ENCODE measurements at regions not wholly inside any gene's neighbourhood (a gene's known extent, or its start where the extent isn't known, plus 50 kb on each side); places are given as distances from the start of the nearest gene placed in this dataset.

GRCh38 chr6:145275787-145276186, 459.5 kb downstream of the EPM2A start (continued):
- TF ChIP-seq, protein P1, sequence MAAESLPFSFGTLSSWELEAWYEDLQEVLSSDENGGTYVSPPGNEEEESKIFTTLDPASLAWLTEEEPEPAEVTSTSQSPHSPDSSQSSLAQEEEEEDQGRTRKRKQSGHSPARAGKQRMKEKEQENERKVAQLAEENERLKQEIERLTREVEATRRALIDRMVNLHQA (CRISPR knock-in tag; IDR thresholded peaks at IDR 0.05), result no peak
- no peak for TF ChIP-seq ZBTB25 (CRISPR knock-in tag; IDR thresholded peaks at IDR 0.05)
- TF ChIP-seq FOXP1 (IDR thresholded peaks at IDR 0.05), result no peak
- TF ChIP-seq FOXP1 (CRISPR knock-in tag; IDR thresholded peaks at IDR 0.05), result no peak
- TF ChIP-seq ZNF143 (CRISPR knock-in tag; IDR thresholded peaks at IDR 0.05), result no peak
- TF ChIP-seq, protein P2, sequence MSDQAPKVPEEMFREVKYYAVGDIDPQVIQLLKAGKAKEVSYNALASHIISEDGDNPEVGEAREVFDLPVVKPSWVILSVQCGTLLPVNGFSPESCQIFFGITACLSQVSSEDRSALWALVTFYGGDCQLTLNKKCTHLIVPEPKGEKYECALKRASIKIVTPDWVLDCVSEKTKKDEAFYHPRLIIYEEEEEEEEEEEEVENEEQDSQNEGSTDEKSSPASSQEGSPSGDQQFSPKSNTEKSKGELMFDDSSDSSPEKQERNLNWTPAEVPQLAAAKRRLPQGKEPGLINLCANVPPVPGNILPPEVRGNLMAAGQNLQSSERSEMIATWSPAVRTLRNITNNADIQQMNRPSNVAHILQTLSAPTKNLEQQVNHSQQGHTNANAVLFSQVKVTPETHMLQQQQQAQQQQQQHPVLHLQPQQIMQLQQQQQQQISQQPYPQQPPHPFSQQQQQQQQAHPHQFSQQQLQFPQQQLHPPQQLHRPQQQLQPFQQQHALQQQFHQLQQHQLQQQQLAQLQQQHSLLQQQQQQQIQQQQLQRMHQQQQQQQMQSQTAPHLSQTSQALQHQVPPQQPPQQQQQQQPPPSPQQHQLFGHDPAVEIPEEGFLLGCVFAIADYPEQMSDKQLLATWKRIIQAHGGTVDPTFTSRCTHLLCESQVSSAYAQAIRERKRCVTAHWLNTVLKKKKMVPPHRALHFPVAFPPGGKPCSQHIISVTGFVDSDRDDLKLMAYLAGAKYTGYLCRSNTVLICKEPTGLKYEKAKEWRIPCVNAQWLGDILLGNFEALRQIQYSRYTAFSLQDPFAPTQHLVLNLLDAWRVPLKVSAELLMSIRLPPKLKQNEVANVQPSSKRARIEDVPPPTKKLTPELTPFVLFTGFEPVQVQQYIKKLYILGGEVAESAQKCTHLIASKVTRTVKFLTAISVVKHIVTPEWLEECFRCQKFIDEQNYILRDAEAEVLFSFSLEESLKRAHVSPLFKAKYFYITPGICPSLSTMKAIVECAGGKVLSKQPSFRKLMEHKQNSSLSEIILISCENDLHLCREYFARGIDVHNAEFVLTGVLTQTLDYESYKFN (CRISPR knock-in tag; conservative IDR thresholded peaks at IDR 0.05), result 0 out of 2 replicates have a peak, but pooled peaks have one; percentile 17
- TF ChIP-seq ZNF546 (CRISPR knock-in tag; conservative IDR thresholded peaks at IDR 0.05), result no peak
- no peak for TF ChIP-seq EEA1 (CRISPR knock-in tag; IDR thresholded peaks at IDR 0.05; ENCODE audit: borderline replicate concordance)
- TF ChIP-seq, protein P3, sequence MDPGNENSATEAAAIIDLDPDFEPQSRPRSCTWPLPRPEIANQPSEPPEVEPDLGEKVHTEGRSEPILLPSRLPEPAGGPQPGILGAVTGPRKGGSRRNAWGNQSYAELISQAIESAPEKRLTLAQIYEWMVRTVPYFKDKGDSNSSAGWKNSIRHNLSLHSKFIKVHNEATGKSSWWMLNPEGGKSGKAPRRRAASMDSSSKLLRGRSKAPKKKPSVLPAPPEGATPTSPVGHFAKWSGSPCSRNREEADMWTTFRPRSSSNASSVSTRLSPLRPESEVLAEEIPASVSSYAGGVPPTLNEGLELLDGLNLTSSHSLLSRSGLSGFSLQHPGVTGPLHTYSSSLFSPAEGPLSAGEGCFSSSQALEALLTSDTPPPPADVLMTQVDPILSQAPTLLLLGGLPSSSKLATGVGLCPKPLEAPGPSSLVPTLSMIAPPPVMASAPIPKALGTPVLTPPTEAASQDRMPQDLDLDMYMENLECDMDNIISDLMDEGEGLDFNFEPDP (CRISPR knock-in tag; conservative IDR thresholded peaks at IDR 0.05), result no peak
- no peak for TF ChIP-seq ZNF101 (CRISPR knock-in tag; IDR thresholded peaks at IDR 0.05; ENCODE audit: borderline replicate concordance, low read depth)
- TF ChIP-seq ZNF549 (CRISPR knock-in tag; IDR thresholded peaks at IDR 0.05), result no peak
- TF ChIP-seq NFKB2 (CRISPR knock-in tag; IDR thresholded peaks at IDR 0.05; ENCODE audit: borderline replicate concordance), result no peak
- TF ChIP-seq ARNT2 (CRISPR knock-in tag; IDR thresholded peaks at IDR 0.05; ENCODE audit: low read depth), result no peak
- no peak for TF ChIP-seq MZF1 (CRISPR knock-in tag; IDR thresholded peaks at IDR 0.05; ENCODE audit: borderline replicate concordance)
- TF ChIP-seq, protein P4, sequence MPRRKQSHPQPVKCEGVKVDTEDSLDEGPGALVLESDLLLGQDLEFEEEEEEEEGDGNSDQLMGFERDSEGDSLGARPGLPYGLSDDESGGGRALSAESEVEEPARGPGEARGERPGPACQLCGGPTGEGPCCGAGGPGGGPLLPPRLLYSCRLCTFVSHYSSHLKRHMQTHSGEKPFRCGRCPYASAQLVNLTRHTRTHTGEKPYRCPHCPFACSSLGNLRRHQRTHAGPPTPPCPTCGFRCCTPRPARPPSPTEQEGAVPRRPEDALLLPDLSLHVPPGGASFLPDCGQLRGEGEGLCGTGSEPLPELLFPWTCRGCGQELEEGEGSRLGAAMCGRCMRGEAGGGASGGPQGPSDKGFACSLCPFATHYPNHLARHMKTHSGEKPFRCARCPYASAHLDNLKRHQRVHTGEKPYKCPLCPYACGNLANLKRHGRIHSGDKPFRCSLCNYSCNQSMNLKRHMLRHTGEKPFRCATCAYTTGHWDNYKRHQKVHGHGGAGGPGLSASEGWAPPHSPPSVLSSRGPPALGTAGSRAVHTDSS (CRISPR knock-in tag; conservative IDR thresholded peaks at IDR 0.05), result no peak
- peak; percentile 46; the same call in 1 of the 2 replicates for TF ChIP-seq SOX5 (CRISPR knock-in tag; IDR thresholded peaks at IDR 0.05; ENCODE audit: borderline replicate concordance)
- TF ChIP-seq, protein P5, sequence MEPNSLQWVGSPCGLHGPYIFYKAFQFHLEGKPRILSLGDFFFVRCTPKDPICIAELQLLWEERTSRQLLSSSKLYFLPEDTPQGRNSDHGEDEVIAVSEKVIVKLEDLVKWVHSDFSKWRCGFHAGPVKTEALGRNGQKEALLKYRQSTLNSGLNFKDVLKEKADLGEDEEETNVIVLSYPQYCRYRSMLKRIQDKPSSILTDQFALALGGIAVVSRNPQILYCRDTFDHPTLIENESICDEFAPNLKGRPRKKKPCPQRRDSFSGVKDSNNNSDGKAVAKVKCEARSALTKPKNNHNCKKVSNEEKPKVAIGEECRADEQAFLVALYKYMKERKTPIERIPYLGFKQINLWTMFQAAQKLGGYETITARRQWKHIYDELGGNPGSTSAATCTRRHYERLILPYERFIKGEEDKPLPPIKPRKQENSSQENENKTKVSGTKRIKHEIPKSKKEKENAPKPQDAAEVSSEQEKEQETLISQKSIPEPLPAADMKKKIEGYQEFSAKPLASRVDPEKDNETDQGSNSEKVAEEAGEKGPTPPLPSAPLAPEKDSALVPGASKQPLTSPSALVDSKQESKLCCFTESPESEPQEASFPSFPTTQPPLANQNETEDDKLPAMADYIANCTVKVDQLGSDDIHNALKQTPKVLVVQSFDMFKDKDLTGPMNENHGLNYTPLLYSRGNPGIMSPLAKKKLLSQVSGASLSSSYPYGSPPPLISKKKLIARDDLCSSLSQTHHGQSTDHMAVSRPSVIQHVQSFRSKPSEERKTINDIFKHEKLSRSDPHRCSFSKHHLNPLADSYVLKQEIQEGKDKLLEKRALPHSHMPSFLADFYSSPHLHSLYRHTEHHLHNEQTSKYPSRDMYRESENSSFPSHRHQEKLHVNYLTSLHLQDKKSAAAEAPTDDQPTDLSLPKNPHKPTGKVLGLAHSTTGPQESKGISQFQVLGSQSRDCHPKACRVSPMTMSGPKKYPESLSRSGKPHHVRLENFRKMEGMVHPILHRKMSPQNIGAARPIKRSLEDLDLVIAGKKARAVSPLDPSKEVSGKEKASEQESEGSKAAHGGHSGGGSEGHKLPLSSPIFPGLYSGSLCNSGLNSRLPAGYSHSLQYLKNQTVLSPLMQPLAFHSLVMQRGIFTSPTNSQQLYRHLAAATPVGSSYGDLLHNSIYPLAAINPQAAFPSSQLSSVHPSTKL (CRISPR knock-in tag; IDR thresholded peaks at IDR 0.05), result peak; percentile 78

Measured in HepG2 (cell line).